H1 (cell line): ENCODE measurements at regions not wholly inside any gene's neighbourhood (a gene's known extent, or its start where the extent isn't known, plus 50 kb on each side); places are given as distances from the start of the nearest gene placed in this dataset.

Experiments used
- CBX8 ChIP-seq: fragments of 300-800, 300-1000 bp; sonication (generic); IDR thresholded peaks from 2 replicates; pipeline ENCODE4 v1.7.1; 2016; ENCODE audit warnings: low read depth, low read length, borderline replicate concordance
- CREB1 ChIP-seq: IDR thresholded peaks from 2 replicates; pipeline ENCODE4 v1.6.1; 2012; ENCODE audit warnings: inconsistent platforms
- CTCF ChIP-seq, 3 experiments: IDR thresholded peaks; 1 replicate in 2 of 3; 2 replicates in 1 of 3; pipeline versions ENCODE4 v1.5.1 to v1.6.1; 2011; ENCODE audit warnings: low read length in 3 of 3, mild to moderate bottlenecking in 3 of 3, inconsistent platforms in 2 of 3, low read depth in 1 of 3, moderate library complexity in 1 of 3; ENCODE audit not compliant: insufficient read depth in 1 of 3; ENCODE audit errors: control extremely low read depth in 1 of 3
- EP300 ChIP-seq, 2 experiments: IDR thresholded peaks; 1 replicate in 1 of 2; 2 replicates in 1 of 2; pipeline ENCODE4 v1.6.1; 2011 to 2012; ENCODE audit warnings: low read depth in 2 of 2, low read length in 2 of 2, mild to moderate bottlenecking in 2 of 2, borderline replicate concordance in 1 of 2, inconsistent platforms in 1 of 2, moderate library complexity in 1 of 2
- EZH2 ChIP-seq: fragments of 200-600 bp; sonication (generic); IDR thresholded peaks from 2 replicates; pipeline ENCODE4 v1.7.1; 2012; ENCODE audit warnings: low read depth, mild to moderate bottlenecking, moderate library complexity, low read length, inconsistent platforms; ENCODE audit not compliant: severe bottlenecking
- FOSL1 ChIP-seq: IDR thresholded peaks from 2 replicates; pipeline ENCODE4 v1.6.1; 2011; ENCODE audit warnings: mild to moderate bottlenecking, low read depth, low read length, moderate library complexity; ENCODE audit not compliant: insufficient read depth
- GTF2F1 ChIP-seq: IDR thresholded peaks from 2 replicates; pipeline ENCODE4 v1.6.1; 2012; ENCODE audit warnings: low read depth, low read length, improper control_type of control experiment, borderline replicate concordance
- HDAC2 ChIP-seq, 2 experiments: fragments of 300-600 bp in 1 of 2; sonication (generic) in 1 of 2; IDR thresholded peaks; 2 replicates each; pipeline ENCODE4 v1.6.1; 2011 to 2012; ENCODE audit warnings: low read depth in 2 of 2, low read length in 2 of 2, mild to moderate bottlenecking in 2 of 2, moderate library complexity in 2 of 2, borderline replicate concordance in 1 of 2, inconsistent platforms in 1 of 2
- MAX ChIP-seq: IDR thresholded peaks from 2 replicates; pipeline ENCODE4 v1.6.1; 2012; ENCODE audit warnings: inconsistent platforms
- POLR2AphosphoS5 ChIP-seq: IDR thresholded peaks from 2 replicates; pipeline ENCODE4 v1.6.1; 2011; ENCODE audit warnings: low read depth, low read length
- RAD21 ChIP-seq, 2 experiments: IDR thresholded peaks in 1 of 2; conservative IDR thresholded peaks in 1 of 2; 2 replicates each; pipeline ENCODE4 v1.6.1; 2011; ENCODE audit warnings: low read depth in 2 of 2, low read length in 2 of 2, improper control_type of control experiment in 1 of 2, inconsistent platforms in 1 of 2, mild to moderate bottlenecking in 1 of 2, moderate library complexity in 1 of 2
- SP1 ChIP-seq: IDR thresholded peaks from 2 replicates; pipeline ENCODE4 v1.6.1; 2011; ENCODE audit warnings: low read depth, low read length
- USF2 ChIP-seq: IDR thresholded peaks from 2 replicates; pipeline ENCODE4 v1.6.1; 2011; ENCODE audit warnings: low read length, improper control_type of control experiment

- no peak for TF ChIP-seq SP1
- TF ChIP-seq POLR2AphosphoS5 = no peak
- no peak for TF ChIP-seq USF2
- no peak for TF ChIP-seq CBX8
- TF ChIP-seq CTCF (IDR thresholded peaks at IDR 0.05; ENCODE audit: control extremely low read depth in 1 of 3, insufficient read depth in 1 of 3, low read depth in 1 of 3, low read length in 3 of 3) = no peak
- TF ChIP-seq HDAC2 (IDR thresholded peaks at IDR 0.05; ENCODE audit: borderline replicate concordance in 1 of 2, low read depth in 2 of 2, low read length in 2 of 2) = no peak
- no peak for TF ChIP-seq MAX
- no peak for TF ChIP-seq CREB1
- no peak for TF ChIP-seq EZH2
- no peak for TF ChIP-seq FOSL1
- no peak for TF ChIP-seq RAD21 (IDR thresholded peaks at IDR 0.05 in 1 of 2, conservative IDR thresholded peaks at IDR 0.05 in 1 of 2; ENCODE audit: low read depth in 2 of 2, low read length in 2 of 2)
- no peak for TF ChIP-seq GTF2F1
- TF ChIP-seq EP300 (IDR thresholded peaks at IDR 0.05; ENCODE audit: borderline replicate concordance in 1 of 2, low read depth in 2 of 2, low read length in 2 of 2) = no peak
Measured at GRCh38 chr11:94697156-94697555, 71.0 kb upstream of the AMOTL1 start.
